Uterus (tissue), 2 donors: ENCODE measurements at regions not wholly inside any gene's neighbourhood (a gene's known extent, or its start where the extent isn't known, plus 50 kb on each side); places are given as distances from the start of the nearest gene placed in this dataset.

Experiments
- CTCF ChIP-seq, 4 experiments: fragments of 200-600 bp in 2 of 4; fragments of 450-650 bp in 2 of 4; sonication (generic) in 2 of 4; IDR thresholded peaks; one replicate each; pipeline ENCODE4 v1.5.1; 2016 to 2019; ENCODE audit warnings: antibody characterized with exemption in 4 of 4, mild to moderate bottlenecking in 2 of 4, moderate library complexity in 1 of 4
- POLR2A ChIP-seq, 2 donors: fragments of 450-650 bp; IDR thresholded peaks; one replicate each; pipeline ENCODE4 v1.6.1; 2016; ENCODE audit warnings: antibody characterized with exemption in 2 of 2, mild to moderate bottlenecking in 1 of 2, moderate library complexity in 1 of 2

- no peak for TF ChIP-seq POLR2A (IDR thresholded peaks at IDR 0.05)
- no peak for TF ChIP-seq CTCF (IDR thresholded peaks at IDR 0.05)
These were observed 460.9 kb downstream of the OTOL1 start for GRCh38 chr3:161957467-161957866.
